OCI-LY3 (cell line): ENCODE measurements at regions not wholly inside any gene's neighbourhood (a gene's known extent, or its start where the extent isn't known, plus 50 kb on each side); places are given as distances from the start of the nearest gene placed in this dataset.

Source experiments
- H2AFZ ChIP-seq: fragments of 200-600, 300-600 bp; shearing (Covaris generic); 2 replicates; pipeline ENCODE4 v1.6.0; 2014; ENCODE audit warnings: antibody characterized with exemption, low read depth, low read length
- H3K27ac ChIP-seq: fragments of 200-600, 300-600 bp; sonication (generic); 2 replicates; pipeline ENCODE4 v1.5.1; 2014; ENCODE audit warnings: mild to moderate bottlenecking, low read length, moderate library complexity, mixed read lengths
- H3K27me3 ChIP-seq: fragments of 200-600, 300-600 bp; sonication (generic); 2 replicates; pipeline ENCODE4 v1.6.1; 2014; ENCODE audit warnings: low read depth, low read length, mixed read lengths
- H3K36me3 ChIP-seq: fragments of 200-600, 300-600 bp; sonication (generic); replicated peaks from 2 replicates; pipeline ENCODE3; 2014; ENCODE audit warnings: low read depth, low read length, mixed read lengths
- H3K4me1 ChIP-seq: fragments of 300-600, 200-600 bp; sonication (generic); 2 replicates; pipeline ENCODE4 v1.6.1; 2014; ENCODE audit warnings: low read length, mixed read lengths
- H3K4me2 ChIP-seq: fragments of 200-600, 300-600 bp; sonication (generic); 2 replicates; pipeline ENCODE4 v1.6.1; 2014; ENCODE audit warnings: low read length, mixed read lengths
- H3K4me3 ChIP-seq: fragments of 300-600, 200-600 bp; sonication (generic); 2 replicates; pipeline ENCODE4 v1.5.1; 2014; ENCODE audit warnings: antibody characterized with exemption, mild to moderate bottlenecking, low read length, moderate library complexity
- H3K79me2 ChIP-seq: fragments of 300-600, 200-600 bp; shearing (Covaris generic); 2 replicates; pipeline ENCODE4 v1.6.1; 2014; ENCODE audit warnings: mild to moderate bottlenecking, low read length, mixed read lengths
- H3K9ac ChIP-seq: fragments of 300-600, 200-600 bp; shearing (Covaris generic); 2 replicates; pipeline ENCODE4 v1.6.0; 2014; ENCODE audit warnings: mild to moderate bottlenecking, low read length, moderate library complexity
- H3K9me3 ChIP-seq: fragments of 200-600, 300-600 bp; shearing (Covaris generic); 2 replicates; pipeline ENCODE4 v1.6.1; 2014; ENCODE audit warnings: low read length, mixed read lengths; ENCODE audit not compliant: insufficient read depth
- H4K20me1 ChIP-seq: fragments of 200-600, 300-600 bp; sonication (generic); 2 replicates; pipeline ENCODE4 v1.6.1; 2016; ENCODE audit warnings: low read length, mixed read lengths; ENCODE audit not compliant: insufficient read depth
- CTCF ChIP-seq: fragments of 200-600, 300-600 bp; sonication (generic); IDR thresholded peaks from 2 replicates; pipeline ENCODE4 v1.5.1; 2014; ENCODE audit warnings: antibody characterized with exemption, low read length, low read depth
- EZH2phosphoT487 ChIP-seq: fragments of 200-600 bp; shearing (Covaris generic); IDR thresholded peaks from 2 replicates; pipeline ENCODE4 v1.6.1; 2018; ENCODE audit warnings: antibody characterized with exemption, mixed run types, low read depth

GRCh38 chr5:99807346-99807745, 727.8 kb upstream of the FAM174A start:
- no peaks in the 10 kb centered on the region for H3K9me3 ChIP-seq
- no peak overlapping the region for H3K4me2 ChIP-seq
- H3K4me3 ChIP-seq, result no peak overlapping the region
- no peak overlapping the region for H3K27ac ChIP-seq
- H3K27me3 ChIP-seq, result no peaks in the 10 kb centered on the region
- no peak overlapping the region for H3K9ac ChIP-seq
- H3K36me3 ChIP-seq, result no peaks in the 10 kb centered on the region
- no peaks in the 10 kb centered on the region for H3K4me1 ChIP-seq
- no peaks in the 10 kb centered on the region for H3K79me2 ChIP-seq
- no peak overlapping the region for H2AFZ ChIP-seq
- no peaks in the 10 kb centered on the region for H4K20me1 ChIP-seq
- TF ChIP-seq CTCF, result no peak
- TF ChIP-seq EZH2phosphoT487, result no peak

GRCh38 chr5:99795031-99795430, 740.1 kb upstream of the FAM174A start:
- H3K4me1 ChIP-seq, result no peaks in the 10 kb centered on the region
- H3K27ac ChIP-seq, result no peak overlapping the region
- TF ChIP-seq CTCF, result no peak
- no peak for TF ChIP-seq EZH2phosphoT487
- H2AFZ ChIP-seq, result no peak overlapping the region
- no peaks in the 10 kb centered on the region for H3K79me2 ChIP-seq
- H3K9ac ChIP-seq, result no peak overlapping the region
- no peaks in the 10 kb centered on the region for H3K9me3 ChIP-seq
- no peak overlapping the region for H3K4me2 ChIP-seq
- no peak overlapping the region for H3K4me3 ChIP-seq
- H3K36me3 ChIP-seq, result no peaks in the 10 kb centered on the region
- no peaks in the 10 kb centered on the region for H4K20me1 ChIP-seq
- H3K27me3 ChIP-seq, result no peaks in the 10 kb centered on the region

GRCh38 chr5:99788482-99788881, 746.7 kb upstream of the FAM174A start:
- H3K4me3 ChIP-seq, result no peak overlapping the region
- H3K27ac ChIP-seq, result no peak overlapping the region
- no peak overlapping the region for H3K4me2 ChIP-seq
- H3K9me3 ChIP-seq, result no peaks in the 10 kb centered on the region
- no peak overlapping the region for H3K9ac ChIP-seq
- no peaks in the 10 kb centered on the region for H3K36me3 ChIP-seq
- H3K4me1 ChIP-seq, result no peaks in the 10 kb centered on the region
- H2AFZ ChIP-seq, result no peak overlapping the region
- no peaks in the 10 kb centered on the region for H4K20me1 ChIP-seq
- TF ChIP-seq CTCF, result no peak
- no peak for TF ChIP-seq EZH2phosphoT487
- H3K27me3 ChIP-seq, result no peaks in the 10 kb centered on the region
- no peaks in the 10 kb centered on the region for H3K79me2 ChIP-seq

GRCh38 chr5:99775189-99775588, 760.0 kb upstream of the FAM174A start:
- Histone ChIP-seq H3K4me1 (no peaks in the 10 kb centered on the region), H3K9me3 (no peaks in the 10 kb centered on the region), H4K20me1 (no peaks in the 10 kb centered on the region), H3K4me2 (no peak overlapping the region), H3K79me2 (no peaks in the 10 kb centered on the region), H3K27me3 (no peaks in the 10 kb centered on the region), H3K27ac (no peak overlapping the region), H3K4me3 (no peak overlapping the region), H3K9ac (no peak overlapping the region), H2AFZ (no peak overlapping the region), H3K36me3 (no peaks in the 10 kb centered on the region)
- TF ChIP-seq CTCF (no peak), EZH2phosphoT487 (no peak)
